H1 (cell line): ENCODE measurements at regions not wholly inside any gene's neighbourhood (a gene's known extent, or its start where the extent isn't known, plus 50 kb on each side); places are given as distances from the start of the nearest gene placed in this dataset.

ENCODE experiments used
- CTCF ChIA-PET: fragments of 300-600 bp; sonication (Branson Sonifier 250); formaldehyde crosslinking; loops from one replicate; lab custom pipeline; 2021; ENCODE audit not compliant: partially characterized antibody; lab: Charles Lee
- POLR2A ChIA-PET: fragments of 300-600 bp; sonication (Branson Sonifier 250); formaldehyde crosslinking; loops from one replicate; lab custom pipeline; 2021; ENCODE audit warnings: inconsistent platforms; ENCODE audit not compliant: partially characterized antibody; lab: Charles Lee
- DNase-seq, 2 experiments: peaks; one replicate each; pipeline versions ENCODE4 v3.0.0 to v3.0.0-alpha.2; 2010 to 2022; ENCODE audit warnings: low spot score in 2 of 2, low read depth in 1 of 2, mixed read lengths in 1 of 2
- FAIRE-seq: peaks from 2 replicates; lab custom pipeline; 2011; peaks lifted over from hg19 to GRCh38; lab: Jason Lieb, UNC
- H2AFZ ChIP-seq: 2 replicates; pipeline ENCODE4 v1.8.1; 2012; ENCODE audit warnings: low read length, inconsistent platforms
- H2AK5ac ChIP-seq: 2 replicates; pipeline ENCODE4 v1.6.1; 2013; ENCODE audit warnings: low read depth, low read length
- H2BK120ac ChIP-seq: replicated peaks from 2 replicates; pipeline ENCODE3; 2013; ENCODE audit warnings: low read depth, low read length, inconsistent platforms
- H2BK12ac ChIP-seq: 2 replicates; pipeline ENCODE4 v1.6.1; 2013; ENCODE audit warnings: low read depth, low read length
- H2BK15ac ChIP-seq: 2 replicates; pipeline ENCODE4 v1.6.1; 2013; ENCODE audit warnings: low read length
- H2BK20ac ChIP-seq: 2 replicates; pipeline ENCODE4 v1.6.1; 2013; ENCODE audit warnings: low read length
- H2BK5ac ChIP-seq: 2 replicates; pipeline ENCODE4 v1.6.1; 2013; ENCODE audit warnings: low read depth, low read length
- H3K14ac ChIP-seq: 2 replicates; pipeline ENCODE4 v1.6.1; 2013; ENCODE audit warnings: inconsistent platforms; ENCODE audit not compliant: insufficient read length
- H3K18ac ChIP-seq: 2 replicates; pipeline ENCODE4 v1.6.1; 2013; ENCODE audit warnings: low read length; ENCODE audit errors: extremely low read depth
- H3K23ac ChIP-seq: 2 replicates; pipeline ENCODE4 v1.6.1; 2013; ENCODE audit warnings: inconsistent platforms; ENCODE audit not compliant: insufficient read length
- H3K23me2 ChIP-seq: 2 replicates; pipeline ENCODE4 v1.6.1; 2013; ENCODE audit warnings: low read depth, low read length
- H3K27ac ChIP-seq: 2 replicates; pipeline ENCODE4 v1.6.1; 2011; ENCODE audit warnings: low read depth, low read length, inconsistent platforms
- H3K27me3 ChIP-seq, 4 experiments: replicated peaks in 1 of 4; 1 replicate in 1 of 4; 2 replicates in 3 of 4; pipeline versions ENCODE4 v1.6.1 to v1.8.1; 2011 to 2013; ENCODE audit warnings: low read length in 3 of 4, mild to moderate bottlenecking in 3 of 4, inconsistent platforms in 2 of 4, mixed read lengths in 2 of 4, moderate library complexity in 1 of 4; ENCODE audit not compliant: control insufficient read depth in 3 of 4, insufficient read depth in 3 of 4; ENCODE audit errors: extremely low read depth in 1 of 4
- H3K36me3 ChIP-seq, 4 experiments: 2 replicates each; pipeline versions ENCODE4 v1.6.1 to v1.8.1; 2011 to 2013; ENCODE audit warnings: mild to moderate bottlenecking in 4 of 4, low read length in 3 of 4, moderate library complexity in 2 of 4, control low read depth in 1 of 4, inconsistent platforms in 1 of 4; ENCODE audit not compliant: insufficient read depth in 4 of 4, control insufficient read depth in 2 of 4
- H3K4ac ChIP-seq: replicated peaks from 2 replicates; pipeline ENCODE3; 2013; ENCODE audit warnings: low read length, low read depth, mixed read lengths, inconsistent platforms; ENCODE audit not compliant: insufficient read length
- H3K4me1 ChIP-seq, 4 experiments: replicated peaks in 1 of 4; 1 replicate in 1 of 4; 2 replicates in 3 of 4; pipeline versions ENCODE4 v1.6.1 to v1.8.1; 2011 to 2013; ENCODE audit warnings: low read length in 3 of 4, inconsistent platforms in 2 of 4, mixed read lengths in 1 of 4; ENCODE audit not compliant: insufficient read depth in 4 of 4, control insufficient read depth in 3 of 4
- H3K4me2 ChIP-seq, 2 experiments: 2 replicates each; pipeline versions ENCODE4 v1.6.1 to v1.8.1; 2011 to 2013; ENCODE audit warnings: low read depth in 2 of 2, low read length in 2 of 2, control low read depth in 1 of 2, inconsistent platforms in 1 of 2, mild to moderate bottlenecking in 1 of 2; ENCODE audit not compliant: insufficient read depth in 1 of 2
- H3K4me3 ChIP-seq, 4 experiments: fragments of 200-600, 300-600 bp in 1 of 4; sonication (generic), shearing (Covaris generic), sonication (Bioruptor Twin) in 1 of 4; 2 replicates each; pipeline versions ENCODE4 v1.5.1 to v1.8.1; 2011 to 2016; ENCODE audit warnings: low read length in 4 of 4, low read depth in 3 of 4, control low read depth in 2 of 4, inconsistent platforms in 2 of 4, mild to moderate bottlenecking in 2 of 4, mixed read lengths in 1 of 4, moderate library complexity in 1 of 4; ENCODE audit not compliant: insufficient read depth in 2 of 4; ENCODE audit errors: extremely low read depth in 1 of 4
- H3K56ac ChIP-seq: replicated peaks from 2 replicates; pipeline ENCODE3; 2013; ENCODE audit warnings: low read depth, mild to moderate bottlenecking, mixed read lengths, low read length, inconsistent platforms; ENCODE audit not compliant: insufficient read length
- H3K79me1 ChIP-seq: 2 replicates; pipeline ENCODE4 v1.6.1; 2013; ENCODE audit warnings: low read depth, low read length, control low read depth
- H3K79me2 ChIP-seq, 2 experiments: 2 replicates each; pipeline versions ENCODE4 v1.6.1 to v1.8.1; 2012 to 2013; ENCODE audit warnings: low read length in 2 of 2, mild to moderate bottlenecking in 2 of 2, inconsistent platforms in 1 of 2; ENCODE audit not compliant: insufficient read depth in 2 of 2, control insufficient read depth in 1 of 2
- H3K9ac ChIP-seq, 4 experiments: replicated peaks in 1 of 4; 1 replicate in 1 of 4; 2 replicates in 3 of 4; pipeline versions ENCODE4 v1.6.1 to v1.8.1; 2011 to 2013; ENCODE audit warnings: low read depth in 3 of 4, low read length in 3 of 4, control low read depth in 2 of 4, mild to moderate bottlenecking in 2 of 4, moderate library complexity in 2 of 4, inconsistent platforms in 1 of 4; ENCODE audit errors: extremely low read depth in 1 of 4
- H3K9me3 ChIP-seq, 2 experiments: 2 replicates each; pipeline versions ENCODE4 v1.6.1 to v1.8.1; 2012 to 2013; ENCODE audit warnings: mild to moderate bottlenecking in 2 of 2, moderate library complexity in 2 of 2, control low read depth in 1 of 2, inconsistent platforms in 1 of 2, low read depth in 1 of 2, low read length in 1 of 2, mixed read lengths in 1 of 2; ENCODE audit not compliant: insufficient read depth in 2 of 2
- H4K20me1 ChIP-seq, 2 experiments: replicated peaks in 1 of 2; 2 replicates each; pipeline versions ENCODE3 to v1.8.1; 2011 to 2013; ENCODE audit warnings: inconsistent platforms in 2 of 2, low read length in 2 of 2, mild to moderate bottlenecking in 1 of 2; ENCODE audit not compliant: insufficient read depth in 2 of 2, control insufficient read depth in 1 of 2
- H4K5ac ChIP-seq: 2 replicates; pipeline ENCODE4 v1.6.1; 2013; ENCODE audit warnings: low read length, low read depth, mixed read lengths, inconsistent platforms; ENCODE audit not compliant: insufficient read length
- H4K8ac ChIP-seq: 2 replicates; pipeline ENCODE4 v1.8.0; 2013; ENCODE audit warnings: mild to moderate bottlenecking, moderate library complexity, low read length, inconsistent platforms; ENCODE audit not compliant: insufficient read depth; ENCODE audit errors: extremely low read depth
- H4K91ac ChIP-seq: replicated peaks from 2 replicates; pipeline ENCODE3; 2013; ENCODE audit warnings: low read length, mixed read lengths, inconsistent platforms; ENCODE audit not compliant: insufficient read length
- BACH1 ChIP-seq: IDR thresholded peaks from 2 replicates; pipeline ENCODE4 v1.6.1; 2012; ENCODE audit warnings: low read length, improper control_type of control experiment
- CHD2 ChIP-seq: IDR thresholded peaks from 2 replicates; pipeline ENCODE4 v1.6.1; 2012; ENCODE audit warnings: low read length, improper control_type of control experiment
- CTBP2 ChIP-seq: IDR thresholded peaks from 2 replicates; pipeline ENCODE4 v1.7.0; 2011; ENCODE audit warnings: borderline replicate concordance, mild to moderate bottlenecking, moderate library complexity, mixed read lengths, low read length; ENCODE audit not compliant: insufficient read depth, insufficient read length
- EGR1 ChIP-seq: IDR thresholded peaks from 2 replicates; pipeline ENCODE4 v1.6.1; 2011; ENCODE audit warnings: low read depth, low read length, borderline replicate concordance
- KDM5A ChIP-seq: fragments of 200-600 bp; IDR thresholded peaks from 2 replicates; pipeline ENCODE4 v1.7.1; 2012; ENCODE audit warnings: mild to moderate bottlenecking, low read length, inconsistent platforms, mixed read lengths
- POLR2A ChIP-seq, 2 experiments: IDR thresholded peaks; 1 replicate in 1 of 2; 2 replicates in 1 of 2; pipeline ENCODE4 v1.6.1; 2011; ENCODE audit warnings: low read depth in 2 of 2, low read length in 2 of 2, mild to moderate bottlenecking in 2 of 2; ENCODE audit errors: control extremely low read depth in 1 of 2
- SIRT6 ChIP-seq: IDR thresholded peaks from one replicate; pipeline ENCODE4 v1.7.1; 2012; ENCODE audit warnings: low read length, inconsistent platforms
- SP4 ChIP-seq: IDR thresholded peaks from 2 replicates; pipeline ENCODE4 v1.6.1; 2012; ENCODE audit warnings: low read length, inconsistent platforms
- SRF ChIP-seq: IDR thresholded peaks from 2 replicates; pipeline ENCODE4 v1.6.1; 2011; ENCODE audit warnings: mild to moderate bottlenecking, low read depth, low read length, moderate library complexity
- SUZ12 ChIP-seq: fragments of 200-600 bp; sonication (generic); IDR thresholded peaks from 2 replicates; pipeline ENCODE4 v1.6.1; 2012; ENCODE audit warnings: mild to moderate bottlenecking, inconsistent platforms, low read length, moderate library complexity, mixed read lengths
- TCF12 ChIP-seq: IDR thresholded peaks from 2 replicates; pipeline ENCODE4 v1.6.1; 2011; ENCODE audit warnings: low read depth, mild to moderate bottlenecking, low read length
- WGBS, 2 experiments: shearing (Covaris generic) in 1 of 2; methylation state at CpG; one replicate each; pipeline versions ENCODE4 v1.1.6 to v1.1.7; 2013 to 2015; ENCODE audit warnings: low lambda C conversion rate in 2 of 2, mixed read lengths in 2 of 2, inconsistent platforms in 1 of 2, low coverage in 1 of 2, missing lambda C conversion rate in 1 of 2; ENCODE audit not compliant: insufficient replicate concordance in 2 of 2, insufficient coverage in 1 of 2, insufficient read length in 1 of 2; ENCODE audit errors: extremely low coverage in 1 of 2, missing lambda C conversion rate in 1 of 2; 5-methylcytosine and 5-hydroxymethylcytosine counted together
- TF ChIP-seq, protein P1 (sequence below): IDR thresholded peaks from 2 replicates; pipeline ENCODE4 v1.6.1; 2012; ENCODE audit warnings: low read length, inconsistent platforms

DNA sequence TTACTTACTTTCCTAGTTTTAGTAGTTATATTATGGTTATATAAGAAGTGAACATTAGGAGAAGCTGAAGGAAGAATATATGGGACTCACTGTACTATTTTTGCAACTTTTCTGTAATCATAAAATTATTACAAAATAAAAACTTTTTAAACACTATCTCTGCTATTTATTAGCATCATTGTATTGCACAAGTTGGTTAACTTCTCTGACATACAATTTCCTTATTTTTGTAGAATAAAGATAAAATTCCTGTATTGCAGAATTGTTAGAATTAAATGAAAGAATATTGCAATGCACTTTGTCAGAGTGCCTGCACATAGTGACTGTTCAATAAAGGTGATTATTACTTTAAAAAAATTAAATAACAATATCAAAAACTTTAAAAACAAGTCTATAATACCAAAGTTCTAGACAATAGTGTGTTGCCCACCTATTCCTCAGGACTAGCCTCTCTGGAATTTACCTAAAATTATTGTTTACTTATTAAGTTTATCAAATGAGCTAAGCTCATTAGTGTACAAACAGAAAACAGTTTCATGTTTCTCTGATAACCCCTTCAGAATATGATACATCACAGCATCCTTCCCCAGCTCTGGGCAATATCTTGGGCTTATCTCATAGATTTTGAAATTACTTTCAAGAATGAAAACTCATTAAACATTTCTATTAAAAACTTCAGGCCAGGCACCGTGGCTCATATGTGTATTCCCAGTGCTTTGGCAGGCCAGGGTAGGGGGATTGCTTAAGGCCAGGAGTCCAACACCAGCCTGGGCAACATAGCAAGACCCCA lies 77.4 kb upstream of the TMPO start:
- Histone ChIP-seq H4K20me1 (no peaks in the 10 kb centered on the region), H4K5ac (no peak overlapping the region), H2BK15ac (no peak overlapping the region), H3K23ac (no peak overlapping the region), H2BK20ac (no peak overlapping the region), H3K56ac (no peak overlapping the region), H2BK120ac (no peak overlapping the region)
- TF ChIP-seq EGR1 = no peak
- no peak for TF ChIP-seq KDM5A
- no peak for TF ChIP-seq TCF12
- TF ChIP-seq CHD2 = no peak
- no peak for TF ChIP-seq SRF
- no peak for TF ChIP-seq SUZ12
- no peak for TF ChIP-seq BACH1
- TF ChIP-seq, protein P1, sequence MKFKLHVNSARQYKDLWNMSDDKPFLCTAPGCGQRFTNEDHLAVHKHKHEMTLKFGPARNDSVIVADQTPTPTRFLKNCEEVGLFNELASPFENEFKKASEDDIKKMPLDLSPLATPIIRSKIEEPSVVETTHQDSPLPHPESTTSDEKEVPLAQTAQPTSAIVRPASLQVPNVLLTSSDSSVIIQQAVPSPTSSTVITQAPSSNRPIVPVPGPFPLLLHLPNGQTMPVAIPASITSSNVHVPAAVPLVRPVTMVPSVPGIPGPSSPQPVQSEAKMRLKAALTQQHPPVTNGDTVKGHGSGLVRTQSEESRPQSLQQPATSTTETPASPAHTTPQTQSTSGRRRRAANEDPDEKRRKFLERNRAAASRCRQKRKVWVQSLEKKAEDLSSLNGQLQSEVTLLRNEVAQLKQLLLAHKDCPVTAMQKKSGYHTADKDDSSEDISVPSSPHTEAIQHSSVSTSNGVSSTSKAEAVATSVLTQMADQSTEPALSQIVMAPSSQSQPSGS = no peak
- no peak for TF ChIP-seq SIRT6
- no peak for TF ChIP-seq CTBP2
- no peak for TF ChIP-seq SP4
- no peak for TF ChIP-seq POLR2A (IDR thresholded peaks at IDR 0.05; ENCODE audit: control extremely low read depth in 1 of 2, low read depth in 2 of 2, low read length in 2 of 2)
- TF ChIP-seq, all 59 proteins: peak for 0
- Histone ChIP-seq H3K27me3 (no peaks in the 10 kb centered on the region), H3K4me3 (no peak overlapping the region), H4K8ac (no peak overlapping the region), H2BK12ac (no peak overlapping the region), H3K18ac (no peak overlapping the region), H3K4ac (no peak overlapping the region), H3K4me1 (no peaks in the 10 kb centered on the region), H3K36me3 (no peaks in the 10 kb centered on the region), H2AK5ac (no peak overlapping the region), H2BK5ac (no peak overlapping the region), H3K14ac (no peak overlapping the region), H4K91ac (no peak overlapping the region), H3K79me2 (no peaks in the 10 kb centered on the region), H3K79me1 (no peaks in the 10 kb centered on the region), H3K9ac (no peak overlapping the region), H3K9me3 (no peaks in the 10 kb centered on the region), H3K23me2 (no peaks in the 10 kb centered on the region), H3K27ac (no peak overlapping the region), H3K4me2 (no peak overlapping the region), H2AFZ (no peak overlapping the region)
- DNase-seq = no peak
- 94% methylated on average over 1 of the region's 1 CpG; no CpG with 5 or more reads in 1 of the 2 experiments for WGBS, 2 experiments
- POLR2A ChIA-PET = interaction anchor here (1.3 kb wide), 1 partner anchor 78 kb away, joined by 3 read pairs; the partner anchor contains the start of gene TMPO
- FAIRE-seq = no peak
- CTCF ChIA-PET = interaction anchor here (0.6 to 2.1 kb wide), 4 partner anchors 12 to 214 kb away, joined by 3 to 11 read pairs (median 4); no protein-coding TSS in a partner anchor
